NCI-H2227 treated with DMSO at 0.1 percent for 48 hours (cell line): ENCODE measurements at regions not wholly inside any gene's neighbourhood (a gene's known extent, or its start where the extent isn't known, plus 50 kb on each side); places are given as distances from the start of the nearest gene placed in this dataset.
"Not testable (repeated sequence)": the region's sequence is repeated elsewhere in the genome, so short reads cannot be mapped to it uniquely, and the experiment has no call there.

Experiments used
- DNase-seq: peaks from one replicate; lab custom pipeline; 2025; lab: John Stamatoyannopoulos, UW

GRCh38 chrX:46366381-46367207, 178.6 kb downstream of the ZNF674 start:
- DNase-seq, result no peak

GRCh38 chrX:46354481-46354880, 190.7 kb downstream of the ZNF674 start:
- no peak for DNase-seq

- DNase-seq, result no peak
Measured at GRCh38 chrX:46341767-46342322, 203.4 kb downstream of the ZNF674 start.

GRCh38 chrX:46340696-46341095, 204.5 kb downstream of the ZNF674 start:
- DNase-seq, result no peak

GRCh38 chrX:46333550-46333949, 211.7 kb downstream of the ZNF674 start:
- no peak for DNase-seq

- DNase-seq, result no peak
Measured at GRCh38 chrX:46330981-46331380, 214.2 kb downstream of the ZNF674 start.

GRCh38 chrX:46330513-46330912, 214.7 kb downstream of the ZNF674 start:
- no peak for DNase-seq

- no peak for DNase-seq
Measured at GRCh38 chrX:46328133-46328532, 217.1 kb downstream of the ZNF674 start.

GRCh38 chrX:46327566-46328115, 217.6 kb downstream of the ZNF674 start:
- DNase-seq, result no peak

- no peak for DNase-seq
Measured at GRCh38 chrX:46326161-46326560, 219.1 kb downstream of the ZNF674 start.

- DNase-seq, result no peak
Measured at GRCh38 chrX:46325312-46325877, 219.8 kb downstream of the ZNF674 start.

GRCh38 chrX:46324166-46324565, 221.1 kb downstream of the ZNF674 start:
- DNase-seq, result no peak

- DNase-seq, result not testable (repeated sequence)
Measured at GRCh38 chrX:46322929-46323328, 222.3 kb downstream of the ZNF674 start.

GRCh38 chrX:46321676-46322075, 223.5 kb downstream of the ZNF674 start:
- DNase-seq, result no peak

GRCh38 chrX:46319750-46320149, 225.5 kb downstream of the ZNF674 start:
- no peak for DNase-seq

GRCh38 chrX:46318551-46318950, 226.7 kb downstream of the ZNF674 start:
- no peak for DNase-seq

GRCh38 chrX:46317163-46317562, 228.1 kb downstream of the ZNF674 start:
- no peak for DNase-seq

- DNase-seq, result no peak
Measured at GRCh38 chrX:46311581-46312120, 233.6 kb downstream of the ZNF674 start.

GRCh38 chrX:46310815-46311497, 234.3 kb downstream of the ZNF674 start:
- DNase-seq, result no peak

GRCh38 chrX:46308110-46308509, 237.1 kb downstream of the ZNF674 start:
- DNase-seq, result no peak

- DNase-seq, result no peak
Measured at GRCh38 chrX:46306103-46306502, 239.1 kb downstream of the ZNF674 start.

GRCh38 chrX:46305431-46305830, 239.8 kb downstream of the ZNF674 start:
- no peak for DNase-seq
